ENCODE measurements at regions not wholly inside any gene's neighbourhood (a gene's known extent, or its start where the extent isn't known, plus 50 kb on each side); places are given as distances from the start of the nearest gene placed in this dataset.
A peak's percentile ranks its signal among the peaks of the same experiment; 100 is the strongest.
"Not testable (repeated sequence)": the region's sequence is repeated elsewhere in the genome, so short reads cannot be mapped to it uniquely, and the experiment has no call there.

GRCh38 chr4:22573198-22573597 is 57.3 kb upstream of the ADGRA3 start:
- DNase-seq (ENCODE audit: low read depth) = no peak

GRCh38 chr4:22573641-22574040 is 57.8 kb upstream of the ADGRA3 start:
- no peak for DNase-seq (ENCODE audit: low read depth)

GRCh38 chr4:22574424-22574823 is 58.6 kb upstream of the ADGRA3 start:
- no peak for DNase-seq (ENCODE audit: low read depth)

GRCh38 chr4:22574880-22575279 is 59.0 kb upstream of the ADGRA3 start:
- no peak for DNase-seq (ENCODE audit: low read depth)

- DNase-seq (ENCODE audit: low read depth) = no peak
Measured at GRCh38 chr4:22587253-22587652, 71.4 kb upstream of the ADGRA3 start.

- no peak for DNase-seq (ENCODE audit: low read depth)
Measured at GRCh38 chr4:22593933-22594332, 78.1 kb upstream of the ADGRA3 start.

- DNase-seq (ENCODE audit: low read depth) = no peak
Measured at GRCh38 chr4:22595684-22596083, 79.8 kb upstream of the ADGRA3 start.

- no peak for DNase-seq (ENCODE audit: low read depth)
Measured at GRCh38 chr4:22596409-22596808, 80.5 kb upstream of the ADGRA3 start.

- no peak for DNase-seq (ENCODE audit: low read depth)
Measured at GRCh38 chr4:22597471-22597870, 81.6 kb upstream of the ADGRA3 start.

- DNase-seq (ENCODE audit: low read depth) = not testable (repeated sequence)
Measured at GRCh38 chr4:22598113-22599047, 82.5 kb upstream of the ADGRA3 start.

GRCh38 chr4:22599228-22599928 is 83.5 kb upstream of the ADGRA3 start:
- not testable (repeated sequence) for DNase-seq (ENCODE audit: low read depth)

- DNase-seq (ENCODE audit: low read depth) = not testable (repeated sequence)
Measured at GRCh38 chr4:22599929-22600432, 84.1 kb upstream of the ADGRA3 start.

- not testable (repeated sequence) for DNase-seq (ENCODE audit: low read depth)
Measured at GRCh38 chr4:22601638-22602037, 85.8 kb upstream of the ADGRA3 start.

- DNase-seq (ENCODE audit: low read depth) = peak; percentile 44
Measured at GRCh38 chr4:22607382-22607781, 85.4 kb upstream of the GBA3 start.

- DNase-seq (ENCODE audit: low read depth) = not testable (repeated sequence)
Measured at GRCh38 chr4:22609951-22610525, 82.7 kb upstream of the GBA3 start.

GRCh38 chr4:22614114-22614513 is 78.6 kb upstream of the GBA3 start:
- DNase-seq (ENCODE audit: low read depth) = no peak

GRCh38 chr4:22616516-22616915 is 76.2 kb upstream of the GBA3 start:
- no peak for DNase-seq (ENCODE audit: low read depth)

GRCh38 chr4:22620144-22620543 is 72.6 kb upstream of the GBA3 start:
- DNase-seq (ENCODE audit: low read depth) = not testable (repeated sequence)

- not testable (repeated sequence) for DNase-seq (ENCODE audit: low read depth)
Measured at GRCh38 chr4:22621970-22622369, 70.8 kb upstream of the GBA3 start.

- DNase-seq (ENCODE audit: low read depth) = not testable (repeated sequence)
Measured at GRCh38 chr4:22624002-22624401, 68.7 kb upstream of the GBA3 start.

GRCh38 chr4:22625311-22625710 is 67.4 kb upstream of the GBA3 start:
- DNase-seq (ENCODE audit: low read depth) = no peak

GRCh38 chr4:22627851-22628250 is 64.9 kb upstream of the GBA3 start:
- not testable (repeated sequence) for DNase-seq (ENCODE audit: low read depth)
